ENCODE measurements at regions not wholly inside any gene's neighbourhood (a gene's known extent, or its start where the extent isn't known, plus 50 kb on each side); places are given as distances from the start of the nearest gene placed in this dataset.

GRCh38 chr6:117156741-117157140 lies 108.6 kb upstream of the VGLL2 start:
- TF ChIP-seq CTCF (IDR thresholded peaks at IDR 0.05) (no peak), EZH2 (IDR thresholded peaks at IDR 0.05; ENCODE audit: borderline replicate concordance, insufficient read depth, low read depth, low read length, poor library complexity, severe bottlenecking) (no peak)

Data from B cell (primary cell).